GM12878 (cell line): ENCODE measurements at regions not wholly inside any gene's neighbourhood (a gene's known extent, or its start where the extent isn't known, plus 50 kb on each side); places are given as distances from the start of the nearest gene placed in this dataset.

Experiments used
- ATAC-seq: fragments of 200-7000 bp; cut with Tn5 transposase; 3 replicates; pipeline ENCODE4 v1.9.1; 2020; ENCODE audit warnings: mild to moderate bottlenecking, moderate library complexity
- BruUV-seq: library from RNA; stranded (reverse); fragments of 400-500 nt; replicated peaks from 2 replicates; lab custom pipeline; 2021; lab: Mats Ljungman, UMichigan
- CTCF ChIA-PET: fragments of 300-600 bp; sonication (Branson Sonifier 250); formaldehyde crosslinking; extraction: SDS; loops from one replicate; lab custom pipeline; 2021; ENCODE audit warnings: inconsistent platforms; lab: Yijun Ruan, JAX
- POLR2A ChIA-PET: fragments of 350-600 bp; formaldehyde crosslinking; extraction: SDS; loops from one replicate; lab custom pipeline; 2021; ENCODE audit warnings: inconsistent platforms; lab: Charles Lee
- RAD21 ChIA-PET: fragments of 300-600 bp; sonication (Branson Sonifier 250); formaldehyde crosslinking; loops from one replicate; lab custom pipeline; 2023; ENCODE audit warnings: antibody characterized with exemption; ENCODE audit not compliant: unreplicated experiment; lab: Charles Lee
- SMC1A ChIA-PET: fragments of 300-600 bp; sonication (Branson Sonifier 250); formaldehyde crosslinking; loops from one replicate; lab custom pipeline; 2023; ENCODE audit not compliant: unreplicated experiment, uncharacterized antibody; lab: Charles Lee
- DNase-seq: peaks from one replicate; pipeline ENCODE4 v3.0.0-alpha.2; 2011; ENCODE audit warnings: low read depth, low spot score
- FAIRE-seq: peaks from 3 replicates; lab custom pipeline; 2011; peaks lifted over from hg19 to GRCh38; lab: Jason Lieb, UNC
- H2AFZ ChIP-seq: 2 replicates; pipeline ENCODE4 v1.6.0; 2011; ENCODE audit warnings: low read depth, low read length, control low read depth; ENCODE audit not compliant: control insufficient read depth
- H3K27ac ChIP-seq: 2 replicates; pipeline ENCODE4 v1.5.1; 2011; ENCODE audit warnings: control low read depth; ENCODE audit not compliant: control insufficient read depth, insufficient read depth
- H3K27me3 ChIP-seq, 2 experiments: replicated peaks in 1 of 2; 2 replicates each; pipeline versions ENCODE4 v1.6.0 to v1.6.1; 2011; ENCODE audit warnings: low read length in 1 of 2; ENCODE audit not compliant: control insufficient read depth in 2 of 2, insufficient read depth in 2 of 2
- H3K36me3 ChIP-seq, 2 experiments: 2 replicates each; pipeline ENCODE4 v1.5.1; 2011; ENCODE audit warnings: low read length in 1 of 2; ENCODE audit not compliant: control insufficient read depth in 2 of 2, insufficient read depth in 2 of 2
- H3K4me1 ChIP-seq: 2 replicates; pipeline ENCODE4 v1.6.1; 2011; ENCODE audit warnings: mild to moderate bottlenecking, low read length, moderate library complexity, mixed read lengths; ENCODE audit not compliant: control insufficient read depth, insufficient read depth
- H3K4me2 ChIP-seq: 2 replicates; pipeline ENCODE4 v1.6.0; 2011; ENCODE audit warnings: control low read depth; ENCODE audit not compliant: control insufficient read depth, insufficient read depth
- H3K4me3 ChIP-seq: fragments of 200-600 bp; sonication (generic); 2 replicates; pipeline ENCODE4 v1.5.1; 2016
- H3K79me2 ChIP-seq: 2 replicates; pipeline ENCODE4 v1.6.0; 2011; ENCODE audit warnings: low read length; ENCODE audit not compliant: control insufficient read depth, insufficient read depth
- H3K9ac ChIP-seq: 2 replicates; pipeline ENCODE4 v1.8.0; 2011; ENCODE audit warnings: low read length, control low read depth, mixed read lengths; ENCODE audit not compliant: control insufficient read depth, insufficient read depth
- H3K9me3 ChIP-seq: replicated peaks from 3 replicates; pipeline ENCODE4 v1.5.1; 2011; ENCODE audit warnings: mild to moderate bottlenecking, low read length; ENCODE audit not compliant: control insufficient read depth, insufficient read depth
- H4K20me1 ChIP-seq: 2 replicates; pipeline ENCODE4 v1.6.0; 2011; ENCODE audit not compliant: control insufficient read depth, insufficient read depth
- ETV6 ChIP-seq, 2 experiments: fragments of 450-650 bp in 1 of 2; IDR thresholded peaks in 1 of 2; conservative IDR thresholded peaks in 1 of 2; 2 replicates each; pipeline ENCODE4 v1.6.1; 2014; ENCODE audit warnings: antibody characterized with exemption in 1 of 2, borderline replicate concordance in 1 of 2, low read depth in 1 of 2, mild to moderate bottlenecking in 1 of 2, moderate library complexity in 1 of 2
- MEF2B ChIP-seq: fragments of 450-650 bp; IDR thresholded peaks from 2 replicates; pipeline ENCODE4 v1.6.1; 2018; ENCODE audit warnings: mild to moderate bottlenecking, moderate library complexity; ENCODE audit not compliant: partially characterized antibody, poor library complexity, severe bottlenecking
- MYC ChIP-seq: IDR thresholded peaks from 2 replicates; pipeline ENCODE4 v1.6.1; 2011; ENCODE audit warnings: mild to moderate bottlenecking, low read length, moderate library complexity, inconsistent platforms; ENCODE audit not compliant: insufficient read depth, insufficient replicate concordance, insufficient read length, severe bottlenecking
- NFIC ChIP-seq: IDR thresholded peaks from 2 replicates; pipeline ENCODE4 v1.6.1; 2012; ENCODE audit warnings: low read depth, mild to moderate bottlenecking, inconsistent platforms, low read length, moderate library complexity
- SMARCA5 ChIP-seq: fragments of 450-650 bp; IDR thresholded peaks from 2 replicates; pipeline ENCODE4 v1.6.1; 2017; ENCODE audit warnings: mild to moderate bottlenecking
- SRF ChIP-seq, 2 experiments: IDR thresholded peaks; 2 replicates each; pipeline ENCODE4 v1.6.1; 2011; ENCODE audit warnings: low read depth in 2 of 2, low read length in 2 of 2, mild to moderate bottlenecking in 1 of 2, moderate library complexity in 1 of 2
- WRNIP1 ChIP-seq: IDR thresholded peaks from 2 replicates; pipeline ENCODE4 v1.6.1; 2011; ENCODE audit warnings: low read depth, low read length, improper control_type of control experiment, borderline replicate concordance
- WGBS: methylation state at CpG from one replicate; pipeline ENCODE4 v1.1.6; 2016; ENCODE audit warnings: low lambda C conversion rate; ENCODE audit not compliant: insufficient replicate concordance, insufficient coverage; ENCODE audit errors: missing lambda C conversion rate; 5-methylcytosine and 5-hydroxymethylcytosine counted together
- in situ Hi-C: fragments of 300-500 bp; cut with MboI; formaldehyde crosslinking; loops from 9 replicates; pipeline ENCODE4 v1.14.3; 2018; ENCODE audit warnings: mixed read lengths
- intact Hi-C: fragments of 100-400 bp; cut with micrococcal nuclease; formaldehyde crosslinking; loops from one replicate; pipeline ENCODE4 v1.14.2; 2022; ENCODE audit not compliant: unreplicated experiment
- TF ChIP-seq, protein P1 (sequence below): IDR thresholded peaks from 2 replicates; pipeline ENCODE4 v1.6.1; 2011; ENCODE audit warnings: borderline replicate concordance, low read depth, mild to moderate bottlenecking, moderate library complexity, mixed read lengths, low read length; ENCODE audit not compliant: insufficient read depth; ENCODE audit errors: extremely low read length
- TF ChIP-seq, protein P2 (sequence below): fragments of 450-650 bp; IDR thresholded peaks from 2 replicates; pipeline ENCODE4 v1.6.1; 2017; ENCODE audit warnings: mild to moderate bottlenecking, moderate library complexity
- TF ChIP-seq, protein P3 (sequence below): IDR thresholded peaks from 2 replicates; pipeline ENCODE4 v1.6.1; 2011; ENCODE audit warnings: low read depth, mild to moderate bottlenecking, low read length, moderate library complexity, borderline replicate concordance; ENCODE audit errors: extremely low read depth
- TF ChIP-seq, protein P4 (sequence below): fragments of 450-650 bp; IDR thresholded peaks from 2 replicates; pipeline ENCODE4 v1.6.1; 2017; ENCODE audit warnings: borderline replicate concordance

DNA sequence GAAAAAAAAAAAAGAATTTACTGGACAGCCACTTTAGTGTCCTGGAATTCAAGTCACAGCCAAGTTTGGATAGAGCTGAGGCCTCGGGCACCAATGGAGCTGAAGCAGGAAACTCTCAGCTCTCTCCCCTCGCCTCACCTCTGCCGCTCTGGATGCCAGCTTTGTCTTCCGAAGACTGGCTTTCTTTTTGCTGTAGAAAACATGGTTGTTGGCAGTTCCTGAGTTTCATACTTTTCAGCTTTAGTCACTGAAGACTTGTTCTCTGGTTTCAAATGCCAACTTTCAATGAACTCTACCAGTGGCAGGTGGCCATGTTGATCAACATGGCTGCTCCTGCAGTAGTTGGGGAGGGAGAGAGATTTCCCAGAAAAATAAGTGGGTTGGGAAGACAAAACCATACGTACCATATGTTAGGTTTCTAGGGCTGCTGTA is 142.2 kb downstream of the SNX18 start (continued):
- TF ChIP-seq, protein P1, sequence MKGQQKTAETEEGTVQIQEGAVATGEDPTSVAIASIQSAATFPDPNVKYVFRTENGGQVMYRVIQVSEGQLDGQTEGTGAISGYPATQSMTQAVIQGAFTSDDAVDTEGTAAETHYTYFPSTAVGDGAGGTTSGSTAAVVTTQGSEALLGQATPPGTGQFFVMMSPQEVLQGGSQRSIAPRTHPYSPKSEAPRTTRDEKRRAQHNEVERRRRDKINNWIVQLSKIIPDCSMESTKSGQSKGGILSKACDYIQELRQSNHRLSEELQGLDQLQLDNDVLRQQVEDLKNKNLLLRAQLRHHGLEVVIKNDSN = no peak
- TF ChIP-seq MEF2B (no peak), WRNIP1 (no peak)

DNA sequence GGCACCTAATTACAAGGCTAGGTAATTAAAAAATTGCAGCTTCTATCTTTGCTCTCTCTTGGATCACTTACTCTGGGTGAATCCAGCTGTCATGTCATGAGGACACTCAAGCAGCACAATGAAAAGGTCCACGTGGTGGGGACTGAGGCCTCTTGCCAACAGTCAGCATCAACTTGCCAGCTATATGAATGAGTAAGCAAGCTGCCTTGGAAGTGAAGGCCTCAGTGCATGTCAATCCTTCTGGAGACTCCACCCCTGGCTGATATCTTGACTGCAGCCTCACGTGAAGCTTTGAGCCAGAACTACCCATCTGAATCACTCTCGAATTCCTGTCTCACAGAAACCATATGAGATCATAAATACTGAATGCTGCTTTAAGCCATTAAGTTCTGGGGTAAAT is 140.5 kb downstream of the SNX18 start:
- no peak for TF ChIP-seq ETV6 (conservative IDR thresholded peaks at IDR 0.05 in 1 of 2, IDR thresholded peaks at IDR 0.05 in 1 of 2; ENCODE audit: borderline replicate concordance in 1 of 2, low read depth in 1 of 2)
- no peak for TF ChIP-seq SMARCA5
- TF ChIP-seq SRF (IDR thresholded peaks at IDR 0.05; ENCODE audit: low read depth in 2 of 2, low read length in 2 of 2) = no peak
- TF ChIP-seq, protein P2, sequence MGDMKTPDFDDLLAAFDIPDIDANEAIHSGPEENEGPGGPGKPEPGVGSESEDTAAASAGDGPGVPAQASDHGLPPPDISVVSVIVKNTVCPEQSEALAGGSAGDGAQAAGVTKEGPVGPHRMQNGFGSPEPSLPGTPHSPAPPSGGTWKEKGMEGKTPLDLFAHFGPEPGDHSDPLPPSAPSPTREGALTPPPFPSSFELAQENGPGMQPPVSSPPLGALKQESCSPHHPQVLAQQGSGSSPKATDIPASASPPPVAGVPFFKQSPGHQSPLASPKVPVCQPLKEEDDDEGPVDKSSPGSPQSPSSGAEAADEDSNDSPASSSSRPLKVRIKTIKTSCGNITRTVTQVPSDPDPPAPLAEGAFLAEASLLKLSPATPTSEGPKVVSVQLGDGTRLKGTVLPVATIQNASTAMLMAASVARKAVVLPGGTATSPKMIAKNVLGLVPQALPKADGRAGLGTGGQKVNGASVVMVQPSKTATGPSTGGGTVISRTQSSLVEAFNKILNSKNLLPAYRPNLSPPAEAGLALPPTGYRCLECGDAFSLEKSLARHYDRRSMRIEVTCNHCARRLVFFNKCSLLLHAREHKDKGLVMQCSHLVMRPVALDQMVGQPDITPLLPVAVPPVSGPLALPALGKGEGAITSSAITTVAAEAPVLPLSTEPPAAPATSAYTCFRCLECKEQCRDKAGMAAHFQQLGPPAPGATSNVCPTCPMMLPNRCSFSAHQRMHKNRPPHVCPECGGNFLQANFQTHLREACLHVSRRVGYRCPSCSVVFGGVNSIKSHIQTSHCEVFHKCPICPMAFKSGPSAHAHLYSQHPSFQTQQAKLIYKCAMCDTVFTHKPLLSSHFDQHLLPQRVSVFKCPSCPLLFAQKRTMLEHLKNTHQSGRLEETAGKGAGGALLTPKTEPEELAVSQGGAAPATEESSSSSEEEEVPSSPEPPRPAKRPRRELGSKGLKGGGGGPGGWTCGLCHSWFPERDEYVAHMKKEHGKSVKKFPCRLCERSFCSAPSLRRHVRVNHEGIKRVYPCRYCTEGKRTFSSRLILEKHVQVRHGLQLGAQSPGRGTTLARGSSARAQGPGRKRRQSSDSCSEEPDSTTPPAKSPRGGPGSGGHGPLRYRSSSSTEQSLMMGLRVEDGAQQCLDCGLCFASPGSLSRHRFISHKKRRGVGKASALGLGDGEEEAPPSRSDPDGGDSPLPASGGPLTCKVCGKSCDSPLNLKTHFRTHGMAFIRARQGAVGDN = no peak
- no peak for TF ChIP-seq NFIC
- TF ChIP-seq MYC = no peak
- TF ChIP-seq, protein P3, sequence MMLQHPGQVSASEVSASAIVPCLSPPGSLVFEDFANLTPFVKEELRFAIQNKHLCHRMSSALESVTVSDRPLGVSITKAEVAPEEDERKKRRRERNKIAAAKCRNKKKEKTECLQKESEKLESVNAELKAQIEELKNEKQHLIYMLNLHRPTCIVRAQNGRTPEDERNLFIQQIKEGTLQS = no peak
- TF ChIP-seq, protein P4, sequence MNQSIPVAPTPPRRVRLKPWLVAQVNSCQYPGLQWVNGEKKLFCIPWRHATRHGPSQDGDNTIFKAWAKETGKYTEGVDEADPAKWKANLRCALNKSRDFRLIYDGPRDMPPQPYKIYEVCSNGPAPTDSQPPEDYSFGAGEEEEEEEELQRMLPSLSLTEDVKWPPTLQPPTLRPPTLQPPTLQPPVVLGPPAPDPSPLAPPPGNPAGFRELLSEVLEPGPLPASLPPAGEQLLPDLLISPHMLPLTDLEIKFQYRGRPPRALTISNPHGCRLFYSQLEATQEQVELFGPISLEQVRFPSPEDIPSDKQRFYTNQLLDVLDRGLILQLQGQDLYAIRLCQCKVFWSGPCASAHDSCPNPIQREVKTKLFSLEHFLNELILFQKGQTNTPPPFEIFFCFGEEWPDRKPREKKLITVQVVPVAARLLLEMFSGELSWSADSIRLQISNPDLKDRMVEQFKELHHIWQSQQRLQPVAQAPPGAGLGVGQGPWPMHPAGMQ = no peak
- SMC1A ChIA-PET = no interaction called here
- Histone ChIP-seq H3K27me3 (peaks cover 0 to 2% of the 10 kb centered on the region in 2 experiments; a peak in 1 of 4 replicates), H3K4me3 (no peak overlapping the region), H3K27ac (no peak overlapping the region), H3K9me3 (no peaks in the 10 kb centered on the region), H4K20me1 (no peaks in the 10 kb centered on the region), H3K79me2 (no peaks in the 10 kb centered on the region), H3K9ac (no peak overlapping the region), H3K4me1 (no peaks in the 10 kb centered on the region), H3K4me2 (no peak overlapping the region), H3K36me3 (no peaks in the 10 kb centered on the region), H2AFZ (no peak overlapping the region)
- DNase-seq = no peak
- POLR2A ChIA-PET = no interaction called here
- RAD21 ChIA-PET = no interaction called here
- CTCF ChIA-PET = no interaction called here
- intact Hi-C loops = no loop called here
- 20% methylated on average over 3 of the region's 3 CpGs for WGBS
- no peak for FAIRE-seq
- ATAC-seq = no peak
- in situ Hi-C loops = no loop called here
- BruUV-seq = no TSS peak
